Neuron (in vitro differentiated cells): ENCODE measurements at regions not wholly inside any gene's neighbourhood (a gene's known extent, or its start where the extent isn't known, plus 50 kb on each side); places are given as distances from the start of the nearest gene placed in this dataset.

ENCODE experiments used
- H2AFZ ChIP-seq: one replicate; pipeline ENCODE4 v1.6.1; 2013; ENCODE audit warnings: low read depth, mild to moderate bottlenecking, inconsistent platforms, low read length, moderate library complexity
- H3K27me3 ChIP-seq: one replicate; pipeline ENCODE4 v1.6.1; 2013; ENCODE audit warnings: low read length; ENCODE audit not compliant: insufficient read depth
- H3K36me3 ChIP-seq: one replicate; pipeline ENCODE4 v1.6.1; 2013; ENCODE audit warnings: low read length; ENCODE audit not compliant: insufficient read depth
- H3K4me1 ChIP-seq: one replicate; pipeline ENCODE4 v1.6.1; 2013; ENCODE audit warnings: low read length; ENCODE audit not compliant: insufficient read depth
- H3K4me3 ChIP-seq: 2 replicates; pipeline ENCODE4 v1.5.1; 2013; ENCODE audit warnings: mild to moderate bottlenecking, low read length, moderate library complexity
- H3K9me3 ChIP-seq: one replicate; pipeline ENCODE4 v1.6.1; 2013; ENCODE audit warnings: low read length

DNA sequence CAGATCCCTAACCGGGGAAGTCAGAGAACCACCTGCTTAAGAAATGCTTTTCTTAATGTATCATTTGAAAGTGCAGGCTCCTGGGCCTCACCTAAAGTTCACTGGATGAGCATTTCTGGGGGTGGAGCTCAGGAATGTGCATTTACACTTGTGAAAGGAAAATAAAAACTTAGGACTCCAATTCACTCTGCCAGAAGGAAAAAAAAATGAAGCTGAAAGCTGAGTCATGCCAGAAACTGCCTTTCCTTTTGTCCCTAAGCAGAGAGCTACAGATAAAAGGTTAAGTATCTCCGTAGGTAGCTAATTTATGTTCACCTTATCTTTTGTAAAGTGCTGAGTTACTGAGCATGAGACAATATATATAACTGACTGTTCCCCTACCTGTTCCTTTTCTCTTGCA lies 229.5 kb upstream of the MEX3C start:
- Histone ChIP-seq H3K4me3 (no peak overlapping the region), H3K9me3 (no peaks in the 10 kb centered on the region), H3K27me3 (no peaks in the 10 kb centered on the region)

DNA sequence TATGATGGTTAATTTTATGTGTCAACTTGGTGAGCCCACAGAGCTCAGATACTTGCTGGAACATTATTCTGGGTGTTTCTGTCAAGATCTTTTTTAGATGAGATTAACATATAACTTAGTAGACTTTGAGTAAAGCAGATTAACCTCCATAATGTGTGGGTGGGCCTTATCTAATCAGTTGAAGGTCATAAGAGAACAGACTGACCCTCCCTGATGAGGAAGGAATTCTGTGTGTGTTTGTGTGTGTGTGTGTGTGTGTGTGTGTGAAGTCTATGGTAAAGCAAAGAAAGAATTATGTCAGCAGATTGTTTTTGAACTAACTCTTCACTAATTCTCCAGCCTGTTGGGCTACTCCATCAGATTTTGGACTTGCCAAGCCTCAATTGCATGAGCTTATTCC lies 232.2 kb upstream of the MEX3C start:
- no peak overlapping the region for H3K4me3 ChIP-seq
- H3K4me1 ChIP-seq = no peaks in the 10 kb centered on the region
- H3K27me3 ChIP-seq = no peaks in the 10 kb centered on the region
- no peaks in the 10 kb centered on the region for H3K36me3 ChIP-seq
- H3K9me3 ChIP-seq = no peaks in the 10 kb centered on the region
- H2AFZ ChIP-seq = no peak overlapping the region

More for the DNA sequence above, 229.5 kb upstream of the MEX3C start:
- Histone ChIP-seq H3K4me1 (no peaks in the 10 kb centered on the region), H2AFZ (no peak overlapping the region), H3K36me3 (no peaks in the 10 kb centered on the region)

DNA sequence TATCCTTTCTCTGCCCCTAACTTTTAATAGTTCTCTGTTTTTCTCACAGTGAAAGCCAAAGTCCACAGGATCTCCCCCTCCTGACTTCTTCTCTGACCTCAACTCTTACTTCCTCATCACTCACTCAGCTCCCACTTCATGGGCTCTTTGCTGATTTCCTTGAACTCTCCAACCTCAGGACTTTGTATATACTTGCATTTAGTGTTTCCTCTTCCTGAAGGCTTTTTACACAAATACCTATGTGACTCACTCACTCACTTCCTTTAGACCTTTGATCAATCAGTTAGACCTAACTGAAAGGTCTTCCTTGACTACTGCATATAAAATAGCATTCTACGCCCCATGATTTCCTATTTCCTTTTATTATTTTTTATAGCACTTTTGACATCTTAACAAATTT lies 233.1 kb upstream of the MEX3C start:
- no peaks in the 10 kb centered on the region for H3K9me3 ChIP-seq
- no peaks in the 10 kb centered on the region for H3K27me3 ChIP-seq
- H2AFZ ChIP-seq = no peak overlapping the region
- H3K4me3 ChIP-seq = no peak overlapping the region
- H3K36me3 ChIP-seq = no peaks in the 10 kb centered on the region
- H3K4me1 ChIP-seq = no peaks in the 10 kb centered on the region

DNA sequence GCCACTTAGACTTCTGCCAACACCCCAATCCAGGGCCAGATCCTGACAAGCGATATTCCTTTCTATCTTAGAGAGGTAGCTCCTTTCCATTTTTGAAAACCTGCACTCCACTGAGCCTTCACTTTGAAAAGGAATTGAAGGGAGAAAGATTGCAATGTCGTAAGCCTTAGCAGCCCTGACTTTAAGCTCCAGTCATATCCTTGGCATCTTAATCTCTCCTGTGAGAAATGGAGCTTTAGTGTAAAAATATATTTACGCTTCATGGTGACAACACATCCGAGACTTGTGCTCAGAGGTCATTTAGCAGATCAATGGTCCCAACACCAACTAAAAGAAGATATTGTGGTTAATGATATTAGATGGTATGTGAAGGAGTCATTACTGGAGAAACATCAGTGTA lies 235.8 kb upstream of the MEX3C start:
- H3K36me3 ChIP-seq = no peaks in the 10 kb centered on the region
- no peak overlapping the region for H2AFZ ChIP-seq
- H3K4me1 ChIP-seq = no peaks in the 10 kb centered on the region
- H3K9me3 ChIP-seq = no peaks in the 10 kb centered on the region
- no peaks in the 10 kb centered on the region for H3K27me3 ChIP-seq
- no peak overlapping the region for H3K4me3 ChIP-seq

DNA sequence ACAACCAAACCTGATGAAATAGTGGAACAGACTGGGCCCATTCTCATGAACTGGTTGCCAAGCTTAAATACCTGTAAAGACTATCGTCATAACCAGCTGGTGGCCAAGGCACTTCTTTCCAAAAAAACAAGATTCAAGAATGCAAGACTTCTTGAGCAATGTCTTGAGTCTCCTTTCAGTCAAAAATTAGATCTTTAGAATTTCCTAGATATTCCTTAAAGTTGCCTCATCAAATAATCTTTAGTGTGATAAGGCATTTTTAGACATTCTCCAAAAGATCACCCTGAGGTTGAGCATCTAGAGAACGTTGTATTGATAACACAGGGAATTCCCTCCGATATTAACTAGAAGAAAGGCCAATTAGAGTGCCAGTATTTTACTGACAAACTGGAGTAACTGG lies 236.4 kb upstream of the MEX3C start:
- H2AFZ ChIP-seq = no peak overlapping the region
- H3K27me3 ChIP-seq = no peaks in the 10 kb centered on the region
- no peaks in the 10 kb centered on the region for H3K36me3 ChIP-seq
- H3K4me1 ChIP-seq = no peaks in the 10 kb centered on the region
- H3K4me3 ChIP-seq = no peak overlapping the region
- no peaks in the 10 kb centered on the region for H3K9me3 ChIP-seq

DNA sequence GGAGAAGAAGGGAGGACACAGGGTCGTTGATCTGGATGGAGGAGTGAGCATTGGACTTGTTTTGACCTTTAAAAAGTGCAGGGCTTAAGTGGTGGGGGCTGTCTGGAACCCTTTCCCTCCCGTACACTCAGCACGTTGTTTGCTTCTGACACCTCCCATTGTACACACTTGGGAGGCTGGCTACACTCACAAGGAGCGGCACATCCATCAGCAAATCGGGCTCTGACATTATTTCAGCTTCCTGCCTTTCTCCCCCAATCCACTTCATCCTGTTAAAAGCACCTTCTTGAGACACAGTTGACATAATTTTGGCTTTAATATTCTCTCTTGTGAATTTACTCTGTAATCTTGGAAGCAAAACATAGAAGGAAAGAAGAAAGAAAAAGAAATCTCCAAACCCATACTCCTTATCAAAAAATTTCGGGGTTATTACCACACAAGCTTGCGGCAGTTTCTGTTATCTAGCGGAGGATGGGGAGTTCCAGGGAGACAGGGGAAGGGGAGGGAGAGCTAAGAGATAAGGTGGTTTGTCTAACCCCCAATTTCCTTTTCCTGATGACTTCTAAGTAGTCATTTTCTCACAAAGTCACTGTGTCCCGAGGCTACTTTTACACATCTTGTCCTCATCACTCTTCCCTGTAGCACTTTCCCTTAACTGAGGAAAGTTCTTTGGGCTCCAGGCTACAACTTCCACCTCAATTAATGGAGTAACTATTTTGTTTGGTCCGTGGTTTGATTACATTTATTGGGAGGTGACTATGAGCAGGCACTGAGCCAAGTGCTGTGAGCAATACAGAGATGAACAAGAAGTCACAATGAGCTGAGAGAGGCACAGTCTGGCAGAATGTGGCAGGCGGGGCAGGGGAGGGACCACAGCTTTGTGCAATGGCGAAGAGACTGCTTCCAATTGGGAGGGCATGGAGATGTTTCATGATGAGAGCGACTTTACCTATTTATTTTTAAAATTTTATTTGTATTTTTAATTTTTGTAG lies 240.1 kb upstream of the MEX3C start:
- no peaks in the 10 kb centered on the region for H3K27me3 ChIP-seq
- no peaks in the 10 kb centered on the region for H3K4me1 ChIP-seq
- H3K4me3 ChIP-seq = no peak overlapping the region
- no peaks in the 10 kb centered on the region for H3K36me3 ChIP-seq
- no peak overlapping the region for H2AFZ ChIP-seq
- no peaks in the 10 kb centered on the region for H3K9me3 ChIP-seq

DNA sequence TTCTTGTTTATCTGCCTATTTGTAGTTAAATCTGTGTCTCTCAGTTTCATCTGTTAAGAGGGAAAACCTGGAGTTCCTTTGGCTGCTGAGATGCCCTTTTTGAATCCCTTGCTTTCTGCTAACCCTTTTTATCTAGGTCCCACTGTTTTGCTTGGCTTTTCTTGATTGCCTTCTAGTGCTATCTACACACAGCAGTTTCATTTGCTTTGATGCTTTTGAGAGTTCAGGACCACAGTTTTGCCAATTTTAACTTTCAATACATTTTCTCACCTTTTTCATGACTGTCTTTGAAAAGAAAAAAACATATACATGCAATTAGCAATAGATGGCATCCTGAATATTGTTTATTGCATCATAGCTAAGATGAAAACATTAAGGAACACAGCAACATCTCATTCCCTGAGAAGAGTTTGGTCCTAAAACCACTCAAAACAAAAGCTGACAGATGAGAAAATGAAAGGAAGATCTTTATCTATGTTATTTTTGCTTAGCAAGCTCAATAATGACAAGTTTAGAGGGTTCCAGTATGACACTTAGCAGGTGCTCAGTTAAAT lies 241.4 kb upstream of the MEX3C start:
- Histone ChIP-seq H3K4me1 (no peaks in the 10 kb centered on the region), H2AFZ (no peak overlapping the region), H3K4me3 (no peak overlapping the region), H3K9me3 (no peaks in the 10 kb centered on the region), H3K27me3 (no peaks in the 10 kb centered on the region), H3K36me3 (no peaks in the 10 kb centered on the region)

DNA sequence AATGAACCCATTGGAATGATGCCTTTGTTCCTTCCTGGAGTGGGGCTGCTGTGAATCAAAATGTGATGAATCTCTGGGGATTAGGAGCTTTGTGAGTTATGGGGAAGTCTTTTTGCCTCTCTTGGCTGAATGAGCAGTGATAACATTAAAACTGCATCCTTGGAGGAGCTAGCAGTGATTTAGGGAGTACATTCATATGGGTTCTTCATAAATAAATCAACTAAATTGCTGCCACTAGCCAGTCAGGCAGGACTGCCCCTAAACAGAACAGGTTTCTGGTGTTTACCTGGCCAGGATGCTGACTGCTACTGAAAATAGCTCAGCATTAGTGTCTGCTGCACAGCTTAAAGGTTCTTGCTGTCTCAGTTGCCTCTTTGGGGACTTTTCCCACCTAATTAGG lies 244.5 kb upstream of the MEX3C start:
- Histone ChIP-seq H3K4me3 (no peak overlapping the region), H3K27me3 (no peaks in the 10 kb centered on the region), H3K4me1 (no peaks in the 10 kb centered on the region), H3K36me3 (no peaks in the 10 kb centered on the region), H3K9me3 (no peaks in the 10 kb centered on the region), H2AFZ (no peak overlapping the region)

DNA sequence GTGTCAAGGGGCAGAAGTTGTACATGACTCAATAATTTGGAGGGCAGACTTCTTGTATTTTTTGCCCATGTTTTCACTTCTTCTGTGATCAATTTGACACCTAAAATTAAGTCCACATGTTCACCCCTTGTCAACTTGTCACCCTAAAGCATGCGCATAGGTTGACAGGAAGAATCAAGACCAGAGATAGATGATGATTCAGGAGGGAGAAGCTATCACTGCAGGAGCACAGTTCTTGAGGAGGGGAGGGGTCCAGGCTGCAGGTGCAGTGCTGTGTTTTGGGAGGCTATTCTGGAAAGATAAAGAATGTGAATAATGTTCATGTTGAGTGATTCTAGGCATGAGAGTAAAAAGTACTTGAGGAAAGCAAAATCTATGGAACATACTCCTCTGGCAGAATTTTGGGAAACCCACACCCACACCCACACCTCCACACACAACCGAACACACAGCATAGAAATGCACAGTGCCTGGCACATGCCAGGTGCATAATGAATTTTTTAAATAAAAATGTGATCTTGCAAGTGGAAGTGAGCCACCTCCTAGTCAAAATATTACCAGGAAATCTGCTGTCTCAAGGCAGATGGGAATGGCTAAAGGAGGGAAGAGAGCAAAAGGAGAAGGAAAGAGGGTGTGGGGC lies 249.2 kb upstream of the MEX3C start:
- H3K9me3 ChIP-seq = no peaks in the 10 kb centered on the region
- no peak overlapping the region for H2AFZ ChIP-seq
- no peaks in the 10 kb centered on the region for H3K36me3 ChIP-seq
- H3K4me3 ChIP-seq = no peak overlapping the region
- H3K27me3 ChIP-seq = no peaks in the 10 kb centered on the region
- no peaks in the 10 kb centered on the region for H3K4me1 ChIP-seq

DNA sequence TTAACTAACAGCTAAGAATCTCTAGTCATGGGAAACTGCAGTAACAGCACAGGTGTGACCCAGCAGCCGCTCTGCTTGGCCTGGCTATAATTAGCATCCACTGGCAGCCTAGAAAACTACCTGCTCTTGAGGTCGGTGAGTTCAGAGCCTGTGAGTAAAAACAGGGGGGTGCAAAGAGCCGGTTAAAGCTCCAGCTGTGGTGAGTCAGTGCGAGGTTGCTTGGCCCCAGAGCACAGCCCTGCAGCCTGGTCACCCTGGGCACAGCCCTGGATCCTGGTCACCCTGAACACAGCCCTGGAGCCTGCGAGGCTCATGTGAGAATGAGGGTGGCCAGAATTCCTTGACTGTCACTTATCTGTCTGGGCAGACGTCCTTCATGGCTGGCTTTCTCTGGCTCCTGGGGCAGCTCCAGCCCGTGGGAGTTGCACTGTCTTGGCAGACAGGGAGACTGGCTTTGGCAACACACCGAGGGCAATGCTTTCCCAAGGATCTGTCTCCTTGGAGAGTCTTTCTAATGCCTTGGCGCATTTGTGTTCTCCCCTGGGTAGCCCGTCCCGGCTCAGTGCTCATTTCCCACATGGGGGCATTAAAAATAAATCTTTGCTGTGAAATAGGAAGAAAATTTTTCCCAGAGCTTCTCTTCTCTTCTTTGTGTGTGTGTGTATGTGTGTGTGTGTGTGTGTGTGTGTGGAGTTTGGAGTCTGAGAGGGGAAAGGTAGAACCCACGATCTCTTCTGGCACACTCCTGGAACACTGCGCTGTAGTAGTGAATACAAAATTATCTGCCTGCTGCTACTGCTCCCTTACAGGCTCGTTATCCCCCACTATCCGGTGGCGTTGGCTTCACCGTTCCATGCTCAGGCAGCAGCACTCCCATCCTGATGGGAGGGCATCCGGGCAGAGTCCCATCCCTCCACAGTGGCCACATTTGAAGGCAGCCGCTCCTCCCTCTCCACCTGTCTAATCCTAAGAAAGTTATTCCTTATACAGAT lies 250.2 kb upstream of the MEX3C start:
- Histone ChIP-seq H2AFZ (no peak overlapping the region), H3K36me3 (no peaks in the 10 kb centered on the region), H3K4me3 (no peak overlapping the region), H3K27me3 (no peaks in the 10 kb centered on the region), H3K9me3 (no peaks in the 10 kb centered on the region), H3K4me1 (no peaks in the 10 kb centered on the region)

DNA sequence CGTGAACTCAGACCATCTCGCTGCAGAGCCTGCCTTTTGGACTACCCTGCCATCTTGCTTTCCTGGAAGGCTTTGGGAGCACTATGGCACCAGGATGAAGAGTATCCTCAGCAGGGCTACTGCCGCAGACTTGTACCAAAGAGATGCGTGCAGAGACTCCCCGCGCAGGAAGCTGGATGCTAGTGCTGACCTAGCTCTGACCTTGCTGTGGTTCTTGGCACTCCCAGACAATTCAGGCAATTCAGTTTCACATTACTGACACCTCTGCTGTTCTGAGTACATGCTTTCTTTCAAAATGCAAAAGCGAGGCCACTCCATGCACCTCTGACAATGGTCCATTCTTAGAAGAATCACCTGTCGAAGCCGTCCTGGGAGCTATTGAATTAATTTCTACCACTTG lies 251.5 kb upstream of the MEX3C start:
- H3K4me1 ChIP-seq = no peaks in the 10 kb centered on the region

DNA sequence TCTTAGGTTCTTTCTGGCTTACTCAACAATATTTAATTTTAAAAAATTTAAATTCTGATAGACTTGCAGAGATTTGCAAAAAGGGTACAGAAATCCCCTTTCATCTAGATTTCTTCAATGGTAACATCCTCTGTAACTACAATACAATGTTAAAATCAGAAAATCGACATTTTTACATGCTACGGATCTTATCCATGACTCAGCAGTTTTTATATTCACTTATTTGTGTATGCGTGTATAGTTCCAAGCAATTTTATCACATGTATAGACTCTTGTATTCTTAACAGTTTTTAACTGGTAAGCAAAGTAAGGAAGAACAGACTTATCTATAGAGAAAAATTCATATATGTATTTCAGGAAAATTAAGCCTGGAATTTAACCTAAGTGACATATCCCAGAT lies 256.1 kb upstream of the MEX3C start:
- H3K4me1 ChIP-seq = no peaks in the 10 kb centered on the region
- no peak overlapping the region for H2AFZ ChIP-seq
- no peaks in the 10 kb centered on the region for H3K9me3 ChIP-seq
- no peak overlapping the region for H3K4me3 ChIP-seq
- H3K36me3 ChIP-seq = no peaks in the 10 kb centered on the region
- H3K27me3 ChIP-seq = no peaks in the 10 kb centered on the region

More for the DNA sequence above, 251.5 kb upstream of the MEX3C start:
- H3K9me3 ChIP-seq = no peaks in the 10 kb centered on the region
- H3K36me3 ChIP-seq = no peaks in the 10 kb centered on the region
- H3K4me3 ChIP-seq = no peak overlapping the region
- H2AFZ ChIP-seq = no peak overlapping the region
- H3K27me3 ChIP-seq = no peaks in the 10 kb centered on the region
